Transverse colon (tissue), 4 donors: ENCODE measurements at regions not wholly inside any gene's neighbourhood (a gene's known extent, or its start where the extent isn't known, plus 50 kb on each side); places are given as distances from the start of the nearest gene placed in this dataset.

Experiments used
- DNase-seq: peaks from one replicate; pipeline ENCODE4 v3.0.0-alpha.2; 2019
- H3K27ac ChIP-seq, 4 donors: fragments of 200-600 bp; sonication (generic); 2 replicates each; pipeline ENCODE4 v1.5.1; 2016 to 2018; ENCODE audit warnings: inconsistent platforms in 4 of 4
- H3K27me3 ChIP-seq: fragments of 200-600 bp; sonication (generic); 2 replicates; pipeline ENCODE4 v1.5.1; 2017; ENCODE audit warnings: inconsistent platforms
- H3K36me3 ChIP-seq, 4 donors: fragments of 200-600 bp; sonication (generic); 2 replicates each; pipeline ENCODE4 v1.5.1; 2017 to 2019; ENCODE audit warnings: inconsistent platforms in 4 of 4
- H3K4me1 ChIP-seq, 4 donors: fragments of 200-600 bp; sonication (generic); 2 replicates each; pipeline ENCODE4 v1.5.1; 2017 to 2020; ENCODE audit warnings: inconsistent platforms in 4 of 4
- H3K4me3 ChIP-seq, 4 donors: fragments of 200-600 bp; sonication (generic); 1 replicate in 1 of 4; 2 replicates in 3 of 4; pipeline versions ENCODE4 v1.5.1 to v1.6.1; 2017 to 2019; ENCODE audit warnings: inconsistent platforms in 4 of 4
- H3K9me3 ChIP-seq, 2 donors: fragments of 200-600 bp; sonication (generic); 2 replicates each; pipeline ENCODE4 v1.5.1; 2017 to 2019; ENCODE audit warnings: inconsistent platforms in 2 of 2
- EP300 ChIP-seq: sonication (generic); formaldehyde crosslinking; IDR thresholded peaks from one replicate; pipeline ENCODE4 v1.6.1; 2017; ENCODE audit warnings: antibody characterized with exemption, low read depth
- POLR2A ChIP-seq: fragments of 450-650 bp; IDR thresholded peaks from one replicate; pipeline ENCODE4 v1.6.1; 2016; ENCODE audit warnings: antibody characterized with exemption, mild to moderate bottlenecking, moderate library complexity
- POLR2AphosphoS5 ChIP-seq, 3 donors: sonication (generic); formaldehyde crosslinking; IDR thresholded peaks; one replicate each; pipeline ENCODE4 v1.6.1; 2016; ENCODE audit warnings: antibody characterized with exemption in 3 of 3
- whole genome bisulfite sequencing, 2 donors: methylation state at CpG; one replicate each; pipeline ENCODE4 v1.1.5; 2018; ENCODE audit warnings: low coverage in 1 of 2; 5-methylcytosine and 5-hydroxymethylcytosine counted together
- in situ Hi-C, 4 donors: fragments of 200-750 bp; cut with MboI; loops; one replicate each; pipeline versions ENCODE4 v1.15.0 to v1.15.1; 2017; ENCODE audit warnings: low sequenced_read_pairs in 3 of 4, low pct_ligation_motif_present in 1 of 4, low pct_unique_long_range_greater_than_20kb in 1 of 4
- intact Hi-C: fragments of 100-400 bp; cut with DNase I; formaldehyde crosslinking; loops from one replicate; pipeline ENCODE4 v1.15.1; 2023; ENCODE audit warnings: low total_unique reads
- TF ChIP-seq, protein P1 (sequence below), 5 experiments: fragments of 200-600 bp in 3 of 5; fragments of 450-650 bp in 2 of 5; sonication (generic) in 3 of 5; IDR thresholded peaks; 1 replicate in 2 of 5; 2 replicates in 3 of 5; pipeline ENCODE4 v1.5.1; 2016 to 2017; ENCODE audit warnings: antibody characterized with exemption in 5 of 5, inconsistent platforms in 3 of 5, mild to moderate bottlenecking in 2 of 5, moderate library complexity in 1 of 5

DNA sequence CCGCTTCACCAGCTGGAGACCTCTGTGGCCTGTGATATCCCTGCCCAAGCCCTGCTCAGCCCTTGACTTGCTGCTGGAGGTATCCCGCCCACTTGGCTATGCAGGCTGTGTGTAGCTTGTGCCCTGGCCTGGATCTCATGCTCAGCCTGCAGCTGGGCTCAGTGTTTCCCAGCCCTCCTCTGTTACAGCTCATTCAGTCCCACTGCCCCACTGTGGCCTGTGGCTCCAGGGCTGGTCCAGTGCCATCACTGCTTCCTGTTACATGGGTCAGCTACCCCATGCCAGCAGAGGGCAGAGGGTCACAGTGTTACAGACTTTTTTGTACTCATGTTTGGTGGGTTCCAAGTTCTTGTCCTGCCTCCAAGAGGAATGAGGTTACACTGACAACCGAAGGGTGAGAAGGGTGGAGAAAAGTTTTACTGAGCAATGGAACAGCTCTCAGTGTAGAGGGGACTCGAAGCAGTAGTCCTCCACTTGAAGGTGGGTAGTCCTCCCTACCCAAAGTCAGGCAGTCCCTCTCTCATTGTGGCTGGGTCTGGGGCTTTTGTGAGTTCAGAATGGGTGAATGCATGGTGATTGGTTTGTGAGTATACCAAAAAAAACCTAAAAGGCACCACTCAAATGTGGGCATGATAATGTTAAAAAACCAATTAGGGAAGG lies 100.4 kb downstream of the ANKRD7 start:
- WGBS, 2 donors = 73 to 90% methylated on average over 2 to 4 of the region's 4 CpGs
- no peaks in the 10 kb centered on the region for H3K9me3 ChIP-seq
- TF ChIP-seq, protein P1, sequence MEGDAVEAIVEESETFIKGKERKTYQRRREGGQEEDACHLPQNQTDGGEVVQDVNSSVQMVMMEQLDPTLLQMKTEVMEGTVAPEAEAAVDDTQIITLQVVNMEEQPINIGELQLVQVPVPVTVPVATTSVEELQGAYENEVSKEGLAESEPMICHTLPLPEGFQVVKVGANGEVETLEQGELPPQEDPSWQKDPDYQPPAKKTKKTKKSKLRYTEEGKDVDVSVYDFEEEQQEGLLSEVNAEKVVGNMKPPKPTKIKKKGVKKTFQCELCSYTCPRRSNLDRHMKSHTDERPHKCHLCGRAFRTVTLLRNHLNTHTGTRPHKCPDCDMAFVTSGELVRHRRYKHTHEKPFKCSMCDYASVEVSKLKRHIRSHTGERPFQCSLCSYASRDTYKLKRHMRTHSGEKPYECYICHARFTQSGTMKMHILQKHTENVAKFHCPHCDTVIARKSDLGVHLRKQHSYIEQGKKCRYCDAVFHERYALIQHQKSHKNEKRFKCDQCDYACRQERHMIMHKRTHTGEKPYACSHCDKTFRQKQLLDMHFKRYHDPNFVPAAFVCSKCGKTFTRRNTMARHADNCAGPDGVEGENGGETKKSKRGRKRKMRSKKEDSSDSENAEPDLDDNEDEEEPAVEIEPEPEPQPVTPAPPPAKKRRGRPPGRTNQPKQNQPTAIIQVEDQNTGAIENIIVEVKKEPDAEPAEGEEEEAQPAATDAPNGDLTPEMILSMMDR (IDR thresholded peaks at IDR 0.05) = no peak
- no peak for TF ChIP-seq EP300
- TF ChIP-seq POLR2AphosphoS5 (IDR thresholded peaks at IDR 0.05) = no peak
- no peak for TF ChIP-seq POLR2A
- no peak for DNase-seq
- intact Hi-C loops = no loop called here
- H3K4me1 ChIP-seq = no peaks in the 10 kb centered on the region
- in situ Hi-C loops = loop anchor here in 1 of 4 donors (25.0 kb wide), 1 partner anchor 837 kb away; no protein-coding TSS in a partner anchor
- H3K27me3 ChIP-seq = no peaks in the 10 kb centered on the region
- no peak overlapping the region for H3K27ac ChIP-seq
- no peaks in the 10 kb centered on the region for H3K36me3 ChIP-seq
- no peak overlapping the region for H3K4me3 ChIP-seq

DNA sequence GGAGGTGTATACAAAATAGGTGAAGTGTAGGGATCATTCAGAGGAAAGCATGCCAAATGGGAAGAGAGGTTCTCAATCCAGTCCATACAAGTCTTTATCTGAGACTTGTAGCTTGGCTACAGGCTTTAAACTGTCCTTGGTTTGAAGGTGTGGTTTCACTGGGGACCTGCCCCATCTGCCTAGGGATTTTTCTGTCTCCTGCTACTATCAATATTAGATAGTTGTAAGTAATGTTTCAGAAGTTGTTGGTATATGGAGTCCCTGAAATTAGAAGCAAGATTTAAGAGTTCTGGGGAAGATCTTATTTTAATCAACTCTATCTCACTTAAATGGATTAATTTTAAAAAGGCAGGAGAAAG lies 100.9 kb downstream of the ANKRD7 start:
- Histone ChIP-seq H3K27ac (no peak overlapping the region), H3K4me1 (no peaks in the 10 kb centered on the region), H3K27me3 (no peaks in the 10 kb centered on the region), H3K4me3 (no peak overlapping the region), H3K9me3 (no peaks in the 10 kb centered on the region), H3K36me3 (no peaks in the 10 kb centered on the region)
- intact Hi-C loops (no loop called here), in situ Hi-C loops (loop anchor here in 1 of 4 donors (25.0 kb wide), 1 partner anchor 837 kb away; no protein-coding TSS in a partner anchor)
- no peak for DNase-seq
- no peak for TF ChIP-seq POLR2AphosphoS5 (IDR thresholded peaks at IDR 0.05)
- TF ChIP-seq POLR2A = no peak
- TF ChIP-seq, protein P1 (IDR thresholded peaks at IDR 0.05) = no peak

DNA sequence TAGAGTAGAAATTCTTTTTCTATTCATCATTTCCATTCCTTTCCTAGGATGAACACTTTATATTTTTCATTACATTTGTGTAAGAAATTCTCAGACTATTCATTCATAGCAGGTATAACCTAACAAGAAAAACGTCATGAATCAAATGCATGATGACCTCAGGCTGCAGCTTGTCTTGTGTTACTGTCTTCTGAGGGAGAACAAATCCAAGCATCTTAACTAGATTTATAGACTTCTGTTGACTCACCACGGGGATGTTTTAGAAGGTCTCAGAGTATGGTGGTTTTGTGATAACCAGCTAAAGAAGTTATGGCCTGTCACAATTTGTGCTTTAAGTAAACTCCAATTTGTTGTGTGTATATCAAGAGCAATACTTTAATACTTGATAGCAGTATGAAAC lies 102.7 kb downstream of the ANKRD7 start:
- TF ChIP-seq, protein P1 (IDR thresholded peaks at IDR 0.05) = no peak
- TF ChIP-seq POLR2AphosphoS5 (IDR thresholded peaks at IDR 0.05) (no peak), EP300 (no peak), POLR2A (no peak)
- Histone ChIP-seq H3K9me3 (no peaks in the 10 kb centered on the region), H3K27ac (no peak overlapping the region), H3K4me3 (no peak overlapping the region), H3K4me1 (no peaks in the 10 kb centered on the region), H3K36me3 (no peaks in the 10 kb centered on the region), H3K27me3 (no peaks in the 10 kb centered on the region)
- in situ Hi-C loops = loop anchor here in 1 of 4 donors (25.0 kb wide), 1 partner anchor 835 kb away; no protein-coding TSS in a partner anchor
- WGBS, 2 donors = 28 to 51% methylated on average over 2 of the region's 2 CpGs
- intact Hi-C loops = no loop called here
- DNase-seq = no peak

DNA sequence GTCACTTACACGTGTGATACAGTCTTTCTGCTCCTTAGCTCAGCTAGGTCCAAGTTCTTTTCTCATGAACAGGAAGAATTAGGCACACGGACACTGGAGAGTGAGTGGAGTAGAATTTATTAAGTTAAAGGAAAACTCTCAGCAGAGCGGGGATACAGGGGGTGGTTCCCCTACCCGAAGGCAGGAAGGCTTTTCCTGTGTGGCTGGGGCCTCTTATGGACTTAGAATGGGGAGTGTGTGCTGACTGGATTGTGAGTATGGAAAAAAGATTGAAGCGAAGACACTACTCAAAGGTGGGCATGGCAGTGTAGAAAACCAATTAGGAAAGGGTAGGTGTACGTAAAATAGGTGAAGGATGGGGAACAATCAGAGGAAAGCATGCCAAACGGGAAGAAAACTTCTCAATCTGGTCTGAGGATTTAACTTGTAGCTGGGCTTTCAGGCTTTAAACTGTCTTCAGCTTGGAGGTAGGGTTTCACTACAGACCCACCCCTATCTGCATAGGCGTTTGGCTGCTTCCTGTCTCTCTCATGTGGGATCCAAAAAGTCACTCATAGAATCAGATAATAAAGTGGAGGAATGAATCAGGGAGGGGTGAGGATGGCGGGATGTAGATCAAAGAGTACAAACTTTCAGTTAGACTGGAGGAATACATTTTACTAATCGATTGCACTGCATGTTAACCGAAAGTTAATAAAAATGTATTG lies 104.2 kb downstream of the ANKRD7 start:
- no peak for TF ChIP-seq POLR2A
- TF ChIP-seq, protein P1 (IDR thresholded peaks at IDR 0.05) = no peak
- no peak for TF ChIP-seq EP300
- TF ChIP-seq POLR2AphosphoS5 (IDR thresholded peaks at IDR 0.05) = no peak
- H3K4me3 ChIP-seq = no peak overlapping the region
- no peaks in the 10 kb centered on the region for H3K9me3 ChIP-seq
- no peak overlapping the region for H3K27ac ChIP-seq
- DNase-seq = no peak
- intact Hi-C loops = no loop called here
- in situ Hi-C loops = loop anchor here in 1 of 4 donors (25.0 kb wide), 1 partner anchor 834 kb away; no protein-coding TSS in a partner anchor
- WGBS, 2 donors = 83 to 88% methylated on average over 9 to 11 of the region's 11 CpGs
- no peaks in the 10 kb centered on the region for H3K36me3 ChIP-seq
- no peaks in the 10 kb centered on the region for H3K27me3 ChIP-seq
- H3K4me1 ChIP-seq = no peaks in the 10 kb centered on the region
